ENCODE measurements at regions not wholly inside any gene's neighbourhood (a gene's known extent, or its start where the extent isn't known, plus 50 kb on each side); places are given as distances from the start of the nearest gene placed in this dataset.

GRCh38 chr17:12536472-12536871 is 129.2 kb upstream of the MYOCD start:
- TF ChIP-seq, protein P1, sequence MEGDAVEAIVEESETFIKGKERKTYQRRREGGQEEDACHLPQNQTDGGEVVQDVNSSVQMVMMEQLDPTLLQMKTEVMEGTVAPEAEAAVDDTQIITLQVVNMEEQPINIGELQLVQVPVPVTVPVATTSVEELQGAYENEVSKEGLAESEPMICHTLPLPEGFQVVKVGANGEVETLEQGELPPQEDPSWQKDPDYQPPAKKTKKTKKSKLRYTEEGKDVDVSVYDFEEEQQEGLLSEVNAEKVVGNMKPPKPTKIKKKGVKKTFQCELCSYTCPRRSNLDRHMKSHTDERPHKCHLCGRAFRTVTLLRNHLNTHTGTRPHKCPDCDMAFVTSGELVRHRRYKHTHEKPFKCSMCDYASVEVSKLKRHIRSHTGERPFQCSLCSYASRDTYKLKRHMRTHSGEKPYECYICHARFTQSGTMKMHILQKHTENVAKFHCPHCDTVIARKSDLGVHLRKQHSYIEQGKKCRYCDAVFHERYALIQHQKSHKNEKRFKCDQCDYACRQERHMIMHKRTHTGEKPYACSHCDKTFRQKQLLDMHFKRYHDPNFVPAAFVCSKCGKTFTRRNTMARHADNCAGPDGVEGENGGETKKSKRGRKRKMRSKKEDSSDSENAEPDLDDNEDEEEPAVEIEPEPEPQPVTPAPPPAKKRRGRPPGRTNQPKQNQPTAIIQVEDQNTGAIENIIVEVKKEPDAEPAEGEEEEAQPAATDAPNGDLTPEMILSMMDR (conservative IDR thresholded peaks at IDR 0.05 in 1 of 2, IDR thresholded peaks at IDR 0.05 in 1 of 2; ENCODE audit: extremely low read depth in 1 of 2, insufficient read depth in 1 of 2, low read depth in 1 of 2, low read length in 2 of 2) = no peak
- no peak for TF ChIP-seq EZH2 (IDR thresholded peaks at IDR 0.05; ENCODE audit: borderline replicate concordance, low read length)

Data from mammary epithelial cell (primary cell).